Choroid plexus epithelial cell (primary cell): ENCODE measurements at regions not wholly inside any gene's neighbourhood (a gene's known extent, or its start where the extent isn't known, plus 50 kb on each side); places are given as distances from the start of the nearest gene placed in this dataset.
"Not testable (repeated sequence)": the region's sequence is repeated elsewhere in the genome, so short reads cannot be mapped to it uniquely, and the experiment has no call there.

Experiments used
- DNase-seq: peaks from one replicate; pipeline ENCODE4 v3.0.0-alpha.2; 2010; ENCODE audit warnings: low read depth
- H3K4me3 ChIP-seq: 2 replicates; pipeline ENCODE4 v1.5.1; 2011; ENCODE audit warnings: low read depth, mild to moderate bottlenecking, control low read depth, low read length, moderate library complexity
- CTCF ChIP-seq: conservative IDR thresholded peaks from 2 replicates; pipeline ENCODE4 v1.5.1; 2011; ENCODE audit warnings: low read depth, mild to moderate bottlenecking, control low read depth, inconsistent platforms, low read length, moderate library complexity

- DNase-seq: no peak
- H3K4me3 ChIP-seq: no peak overlapping the region
- TF ChIP-seq CTCF: no peak
These were observed 84.9 kb upstream of the ZNF536 start for GRCh38 chr19:30287259-30287658.

- H3K4me3 ChIP-seq: no peak overlapping the region
- no peak for DNase-seq
- no peak for TF ChIP-seq CTCF
These were observed 84.2 kb upstream of the ZNF536 start for GRCh38 chr19:30287973-30288372.

GRCh38 chr19:30288911-30289310 lies 83.3 kb upstream of the ZNF536 start:
- no peak overlapping the region for H3K4me3 ChIP-seq
- no peak for DNase-seq
- no peak for TF ChIP-seq CTCF

DNA sequence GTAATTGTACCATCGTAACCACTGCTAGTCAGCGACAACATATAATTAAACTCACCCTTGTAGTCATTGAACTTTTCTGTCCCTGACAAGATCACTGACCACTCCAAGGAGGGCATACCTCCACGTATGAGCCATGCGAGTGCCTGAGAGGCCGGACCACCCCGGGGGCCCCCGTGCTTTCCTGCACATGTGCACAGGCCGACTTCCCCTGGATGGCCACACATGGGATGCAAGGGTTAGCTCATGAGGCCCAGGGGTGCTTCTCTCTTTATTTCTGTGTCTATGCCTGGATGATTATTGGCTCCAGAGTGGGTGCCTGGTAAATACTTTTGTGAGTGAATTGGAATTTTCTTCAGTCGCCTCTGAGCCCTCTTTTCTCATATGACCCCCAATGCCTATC lies 82.8 kb upstream of the ZNF536 start:
- no peak for TF ChIP-seq CTCF
- no peak overlapping the region for H3K4me3 ChIP-seq
- DNase-seq: no peak

DNA sequence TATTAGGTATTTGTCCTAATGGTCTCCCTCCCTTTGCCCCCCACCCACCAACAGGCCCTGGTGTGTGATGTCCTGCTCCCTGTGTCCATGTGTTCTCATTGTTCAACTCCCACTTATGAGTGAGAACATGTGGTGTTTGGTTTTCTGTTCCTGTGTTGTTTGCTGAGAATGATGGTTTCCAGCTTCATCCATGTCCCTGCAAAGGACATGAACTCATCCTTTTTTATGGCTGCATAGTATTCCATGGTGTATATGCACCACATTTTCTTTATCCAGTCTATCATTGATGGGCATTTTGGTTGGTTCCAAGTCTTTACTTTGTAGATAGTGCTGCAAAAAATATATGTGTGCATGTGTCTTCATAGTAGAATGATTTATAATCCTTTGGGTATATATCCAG lies 81.4 kb upstream of the ZNF536 start:
- not testable (repeated sequence) for H3K4me3 ChIP-seq, DNase-seq

GRCh38 chr19:30293051-30293785 lies 79.0 kb upstream of the ZNF536 start:
- no peak overlapping the region for H3K4me3 ChIP-seq
- TF ChIP-seq CTCF: no peak
- DNase-seq: no peak

DNA sequence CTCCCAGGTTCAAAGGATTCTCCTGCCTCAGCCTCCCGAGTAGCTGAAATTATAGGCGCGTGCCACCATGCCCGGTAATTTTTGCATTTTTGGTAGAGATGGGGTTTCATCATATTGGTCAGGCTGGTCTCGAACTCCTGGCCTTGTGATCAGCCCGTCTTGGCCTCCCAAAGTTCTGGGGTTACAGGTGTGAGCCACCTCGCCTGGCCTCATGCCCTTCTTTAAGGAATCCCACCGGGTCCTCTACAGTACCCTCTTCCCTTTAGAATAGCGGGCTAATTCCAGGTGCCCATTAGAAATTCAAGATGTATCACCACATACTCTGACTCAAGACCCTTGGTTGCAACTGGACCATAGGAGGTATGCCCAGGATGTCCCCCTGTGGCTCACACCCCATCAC lies 74.2 kb upstream of the ZNF536 start:
- no peak for DNase-seq
- no peak overlapping the region for H3K4me3 ChIP-seq
- no peak for TF ChIP-seq CTCF
